DMS 273 treated with DMSO at 0.1 percent for 48 hours (cell line): ENCODE measurements at regions not wholly inside any gene's neighbourhood (a gene's known extent, or its start where the extent isn't known, plus 50 kb on each side); places are given as distances from the start of the nearest gene placed in this dataset.
"Not testable (repeated sequence)": the region's sequence is repeated elsewhere in the genome, so short reads cannot be mapped to it uniquely, and the experiment has no call there.

Experiments
- DNase-seq: peaks from one replicate; lab custom pipeline; 2025; lab: John Stamatoyannopoulos, UW

- no peak for DNase-seq
Measured at GRCh38 chrX:150238632-150239382, 124.3 kb upstream of the MAMLD1 start.

DNA sequence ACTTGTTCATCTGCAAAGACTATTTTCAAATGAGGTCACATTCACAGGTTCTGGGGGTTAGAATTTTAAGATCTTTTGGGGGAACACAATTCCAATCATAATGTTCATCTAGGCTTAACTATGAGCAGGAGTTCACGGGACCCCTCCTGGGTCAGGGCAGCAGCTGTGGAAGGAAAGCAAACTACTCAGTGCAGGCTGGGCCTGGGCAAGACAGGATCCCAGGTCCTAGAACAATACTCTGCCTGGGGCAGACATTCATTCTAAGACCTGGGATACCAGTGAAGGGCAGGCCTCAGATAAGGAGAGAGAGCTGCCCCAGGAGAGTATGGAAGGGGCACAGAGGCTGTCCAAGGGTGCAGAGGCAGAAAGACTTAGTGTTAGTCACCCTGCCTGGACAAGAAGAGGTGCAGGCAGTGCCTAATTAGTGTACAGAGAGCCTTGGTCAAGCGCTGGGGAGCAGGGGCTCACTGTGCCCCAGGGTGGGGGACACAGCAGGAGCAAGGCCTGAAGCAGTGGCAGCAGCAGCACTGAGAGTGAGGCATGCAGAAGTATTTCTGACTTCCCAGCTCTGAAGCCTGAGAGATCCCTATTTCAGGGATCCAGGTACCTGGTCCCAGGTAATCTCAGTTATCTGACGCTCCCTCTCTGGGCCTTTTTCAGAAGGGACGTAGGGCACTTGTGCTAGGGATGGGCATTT, 123.0 kb upstream of the MAMLD1 start:
- DNase-seq: no peak

DNA sequence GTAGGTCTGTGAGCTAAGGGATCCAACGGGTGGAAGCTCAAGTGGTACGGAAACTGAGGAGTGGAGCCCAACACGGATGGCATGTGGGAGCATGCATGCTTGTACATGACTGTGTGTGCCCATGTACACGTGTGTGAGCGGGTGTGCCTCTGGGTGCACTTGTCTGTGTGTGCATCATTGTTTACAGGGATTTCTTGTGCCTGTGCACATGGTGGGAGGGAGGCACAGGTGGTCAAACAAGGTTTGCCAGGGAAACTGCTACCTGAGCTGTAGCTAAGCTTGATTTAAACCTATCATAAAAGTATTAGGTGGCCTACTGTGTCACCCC, 122.5 kb upstream of the MAMLD1 start:
- no peak for DNase-seq

GRCh38 chrX:150253959-150254620, 109.0 kb upstream of the MAMLD1 start:
- no peak for DNase-seq

GRCh38 chrX:150254909-150255308, 108.2 kb upstream of the MAMLD1 start:
- no peak for DNase-seq

- DNase-seq: no peak
Measured at GRCh38 chrX:150255441-150256296, 107.4 kb upstream of the MAMLD1 start.

GRCh38 chrX:150256297-150256650, 106.8 kb upstream of the MAMLD1 start:
- DNase-seq: no peak

- no peak for DNase-seq
Measured at GRCh38 chrX:150257353-150258175, 105.6 kb upstream of the MAMLD1 start.

DNA sequence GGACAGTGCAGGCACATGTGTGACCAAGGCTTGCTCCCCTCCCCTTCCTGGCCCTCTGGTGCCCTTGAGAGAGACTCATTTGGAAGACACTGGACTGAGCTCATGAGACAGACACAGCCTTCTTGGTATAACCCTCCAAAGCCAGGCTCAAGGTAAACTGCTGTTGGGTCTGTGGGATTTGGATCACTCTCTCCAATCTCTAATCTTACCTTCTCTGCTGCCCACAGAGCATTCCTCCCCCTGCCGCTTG, 105.0 kb upstream of the MAMLD1 start:
- DNase-seq: no peak

GRCh38 chrX:150258463-150259430, 104.4 kb upstream of the MAMLD1 start:
- no peak for DNase-seq

- no peak for DNase-seq
Measured at GRCh38 chrX:150262456-150262855, 100.7 kb upstream of the MAMLD1 start.

- no peak for DNase-seq
Measured at GRCh38 chrX:150268839-150269355, 94.2 kb upstream of the MAMLD1 start.

DNA sequence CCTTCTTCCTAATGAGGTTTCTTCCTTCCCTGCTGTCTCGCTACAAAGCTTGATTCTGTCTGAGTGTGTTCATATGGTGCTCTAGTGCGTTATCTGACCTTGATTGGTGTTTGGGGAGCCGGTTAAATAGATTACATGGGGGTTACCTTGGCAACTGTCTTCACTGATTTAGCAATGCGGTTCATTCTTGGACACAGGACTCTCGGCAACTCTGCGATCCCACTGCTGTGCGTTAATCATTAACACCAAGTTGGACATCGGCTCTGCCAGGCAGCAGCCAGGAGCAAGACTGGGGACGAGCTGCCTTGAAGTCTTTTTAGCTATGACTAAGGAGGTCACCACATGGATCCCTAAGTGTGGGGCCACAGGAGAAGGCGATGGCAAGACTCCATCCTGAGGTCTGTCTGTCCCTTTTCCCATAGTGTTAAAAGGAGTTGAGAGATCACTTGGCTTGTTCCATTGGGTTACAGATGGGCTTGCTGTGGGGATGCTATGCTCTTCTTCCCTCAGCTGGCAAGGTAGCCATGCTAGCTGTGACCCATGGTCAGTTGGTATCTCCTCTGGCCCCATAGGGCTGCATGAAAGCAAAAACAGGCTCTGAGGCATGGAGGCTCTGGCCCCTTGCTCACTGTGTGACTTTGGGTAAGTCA, 93.4 kb upstream of the MAMLD1 start:
- no peak for DNase-seq

GRCh38 chrX:150270622-150271021, 92.5 kb upstream of the MAMLD1 start:
- DNase-seq: no peak

GRCh38 chrX:150273575-150274294, 89.4 kb upstream of the MAMLD1 start:
- DNase-seq: not testable (repeated sequence)

DNA sequence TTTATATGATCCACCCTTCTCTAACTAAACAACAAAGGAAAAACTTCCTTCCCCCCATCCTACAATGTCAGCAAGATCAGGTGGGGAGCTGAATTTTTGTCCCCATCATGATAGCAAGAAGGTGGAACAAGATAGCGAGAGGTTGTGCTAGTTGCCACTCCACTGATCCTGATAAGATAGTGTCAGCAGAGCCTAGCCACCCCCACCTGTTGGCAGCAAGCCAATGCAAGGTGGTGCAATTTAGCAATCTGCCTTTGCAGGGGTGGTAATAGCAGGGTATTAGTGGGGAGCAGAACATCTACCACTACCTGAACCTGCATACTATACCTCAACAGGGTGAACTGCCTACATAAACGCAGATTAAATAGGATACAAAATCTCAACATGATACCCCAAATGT, 80.2 kb upstream of the MAMLD1 start:
- no peak for DNase-seq

DNA sequence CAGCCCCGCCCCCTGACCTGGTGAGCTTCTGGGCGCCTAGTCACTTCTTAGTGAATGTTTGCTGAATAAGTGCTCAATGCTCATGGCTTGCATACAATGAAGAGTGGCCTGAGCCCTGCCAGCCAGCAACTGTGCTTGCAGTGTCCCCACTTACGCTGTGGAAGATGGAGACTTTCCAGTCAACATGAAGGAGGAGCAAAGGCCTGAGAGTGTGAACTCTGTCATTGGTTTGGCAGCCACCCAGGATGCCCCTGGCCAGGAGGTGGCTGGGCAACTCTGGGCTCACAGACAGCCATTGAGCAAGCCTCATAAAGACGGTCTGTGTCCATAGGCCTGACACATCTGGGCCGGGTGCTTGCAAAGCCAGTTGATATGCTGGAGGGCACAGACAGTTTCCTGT, 72.1 kb upstream of the MAMLD1 start:
- no peak for DNase-seq

- DNase-seq: no peak
Measured at GRCh38 chrX:150293311-150294013, 69.7 kb upstream of the MAMLD1 start.
